ENCODE measurements at regions not wholly inside any gene's neighbourhood (a gene's known extent, or its start where the extent isn't known, plus 50 kb on each side); places are given as distances from the start of the nearest gene placed in this dataset.

- POLR2A ChIA-PET: interaction anchor here (1.4 kb wide), 1 partner anchor 12 kb away, joined by 4 read pairs; no protein-coding TSS in a partner anchor
- no peaks in the 10 kb centered on the region for H3K9me3 ChIP-seq (ENCODE audit: control insufficient read depth, insufficient read depth, low read depth, low read length)
- no peak overlapping the region for H3K27ac ChIP-seq (ENCODE audit: extremely low read depth, low read depth, low read length)
- no peaks in the 10 kb centered on the region for H3K36me3 ChIP-seq (ENCODE audit: control insufficient read depth in 2 of 2, insufficient read depth in 1 of 2, low read length in 2 of 2)
- CTCF ChIA-PET: interaction anchor here (0.6 to 2.6 kb wide), 6 partner anchors 13 to 351 kb away, joined by 3 to 8 read pairs (median 4); no protein-coding TSS in a partner anchor
- no peaks in the 10 kb centered on the region for H3K4me1 ChIP-seq (ENCODE audit: control insufficient read depth, insufficient read depth, low read length)
- no peak overlapping the region for H3K4me3 ChIP-seq (ENCODE audit: low read depth, low read length)
- TF ChIP-seq ZFP69B (tag by site-specific recombination; IDR thresholded peaks at IDR 0.05) (0 out of 2 replicates have a peak, but pooled peaks have one; percentile 30), SP7 (tag by site-specific recombination; IDR thresholded peaks at IDR 0.05) (peak; percentile 57), ZNF324 (tag by site-specific recombination; IDR thresholded peaks at IDR 0.05) (peak; percentile 28; the same call in 1 of the 2 replicates), SCRT2 (tag by site-specific recombination; IDR thresholded peaks at IDR 0.05) (no peak), ZNF2 (tag by site-specific recombination; IDR thresholded peaks at IDR 0.05) (0 out of 2 replicates have a peak, but pooled peaks have one; percentile 43), ZNF561 (tag by site-specific recombination; IDR thresholded peaks at IDR 0.05; ENCODE audit: borderline replicate concordance) (0 out of 2 replicates have a peak, but pooled peaks have one; percentile 47), ZNF24 (tag by site-specific recombination; IDR thresholded peaks at IDR 0.05) (peak; percentile 37; the same call in 1 of the 2 replicates), ZNF426 (tag by site-specific recombination; IDR thresholded peaks at IDR 0.05) (no peak), RBAK (tag by site-specific recombination; IDR thresholded peaks at IDR 0.05) (no peak), ZIC2 (tag by site-specific recombination; IDR thresholded peaks at IDR 0.05) (peak; percentile 57), ZNF629 (tag by site-specific recombination; IDR thresholded peaks at IDR 0.05) (peak; percentile 75), ZBTB17 (tag by site-specific recombination; IDR thresholded peaks at IDR 0.05) (peak; percentile 73), ZNF600 (tag by site-specific recombination; IDR thresholded peaks at IDR 0.05) (peak; percentile 63; the same call in 1 of the 2 replicates), REPIN1 (tag by site-specific recombination; IDR thresholded peaks at IDR 0.05; ENCODE audit: low read depth) (no peak), ZSCAN30 (tag by site-specific recombination; IDR thresholded peaks at IDR 0.05) (0 out of 2 replicates have a peak, but pooled peaks have one; percentile 11), SP2 (tag by site-specific recombination; IDR thresholded peaks at IDR 0.05) (no peak), ZNF660 (tag by site-specific recombination; IDR thresholded peaks at IDR 0.05) (peak; percentile 77), ZNF558 (tag by site-specific recombination; IDR thresholded peaks at IDR 0.05) (peak; percentile 51; the same call in 1 of the 2 replicates), IKZF3 (tag by site-specific recombination; IDR thresholded peaks at IDR 0.05) (peak; percentile 88), KLF9 (tag by site-specific recombination; IDR thresholded peaks at IDR 0.05; ENCODE audit: low read depth) (no peak), ZEB2 (tag by site-specific recombination; IDR thresholded peaks at IDR 0.05) (peak; percentile 77; the same call in 1 of the 2 replicates)
- TF ChIP-seq, protein P1, sequence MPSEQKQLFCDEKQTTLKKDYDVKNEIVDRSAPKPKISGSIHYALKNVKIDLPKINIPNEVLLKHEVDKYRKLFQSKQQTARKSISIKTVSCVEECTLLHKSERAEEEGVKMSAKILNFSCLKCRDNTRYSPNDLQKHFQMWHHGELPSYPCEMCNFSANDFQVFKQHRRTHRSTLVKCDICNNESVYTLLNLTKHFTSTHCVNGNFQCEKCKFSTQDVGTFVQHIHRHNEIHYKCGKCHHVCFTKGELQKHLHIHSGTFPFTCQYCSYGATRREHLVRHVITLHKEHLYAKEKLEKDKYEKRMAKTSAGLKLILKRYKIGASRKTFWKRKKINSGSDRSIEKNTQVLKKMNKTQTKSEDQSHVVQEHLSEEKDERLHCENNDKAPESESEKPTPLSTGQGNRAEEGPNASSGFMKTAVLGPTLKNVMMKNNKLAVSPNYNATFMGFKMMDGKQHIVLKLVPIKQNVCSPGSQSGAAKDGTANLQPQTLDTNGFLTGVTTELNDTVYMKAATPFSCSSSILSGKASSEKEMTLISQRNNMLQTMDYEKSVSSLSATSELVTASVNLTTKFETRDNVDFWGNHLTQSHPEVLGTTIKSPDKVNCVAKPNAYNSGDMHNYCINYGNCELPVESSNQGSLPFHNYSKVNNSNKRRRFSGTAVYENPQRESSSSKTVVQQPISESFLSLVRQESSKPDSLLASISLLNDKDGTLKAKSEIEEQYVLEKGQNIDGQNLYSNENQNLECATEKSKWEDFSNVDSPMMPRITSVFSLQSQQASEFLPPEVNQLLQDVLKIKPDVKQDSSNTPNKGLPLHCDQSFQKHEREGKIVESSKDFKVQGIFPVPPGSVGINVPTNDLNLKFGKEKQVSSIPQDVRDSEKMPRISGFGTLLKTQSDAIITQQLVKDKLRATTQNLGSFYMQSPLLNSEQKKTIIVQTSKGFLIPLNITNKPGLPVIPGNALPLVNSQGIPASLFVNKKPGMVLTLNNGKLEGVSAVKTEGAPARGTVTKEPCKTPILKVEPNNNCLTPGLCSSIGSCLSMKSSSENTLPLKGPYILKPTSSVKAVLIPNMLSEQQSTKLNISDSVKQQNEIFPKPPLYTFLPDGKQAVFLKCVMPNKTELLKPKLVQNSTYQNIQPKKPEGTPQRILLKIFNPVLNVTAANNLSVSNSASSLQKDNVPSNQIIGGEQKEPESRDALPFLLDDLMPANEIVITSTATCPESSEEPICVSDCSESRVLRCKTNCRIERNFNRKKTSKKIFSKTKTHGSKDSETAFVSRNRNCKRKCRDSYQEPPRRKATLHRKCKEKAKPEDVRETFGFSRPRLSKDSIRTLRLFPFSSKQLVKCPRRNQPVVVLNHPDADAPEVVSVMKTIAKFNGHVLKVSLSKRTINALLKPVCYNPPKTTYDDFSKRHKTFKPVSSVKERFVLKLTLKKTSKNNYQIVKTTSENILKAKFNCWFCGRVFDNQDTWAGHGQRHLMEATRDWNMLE (tag by site-specific recombination; conservative IDR thresholded peaks at IDR 0.05; ENCODE audit: low read depth): peak; percentile 62; the same call in 1 of the 2 replicates
- TF ChIP-seq, protein P2, sequence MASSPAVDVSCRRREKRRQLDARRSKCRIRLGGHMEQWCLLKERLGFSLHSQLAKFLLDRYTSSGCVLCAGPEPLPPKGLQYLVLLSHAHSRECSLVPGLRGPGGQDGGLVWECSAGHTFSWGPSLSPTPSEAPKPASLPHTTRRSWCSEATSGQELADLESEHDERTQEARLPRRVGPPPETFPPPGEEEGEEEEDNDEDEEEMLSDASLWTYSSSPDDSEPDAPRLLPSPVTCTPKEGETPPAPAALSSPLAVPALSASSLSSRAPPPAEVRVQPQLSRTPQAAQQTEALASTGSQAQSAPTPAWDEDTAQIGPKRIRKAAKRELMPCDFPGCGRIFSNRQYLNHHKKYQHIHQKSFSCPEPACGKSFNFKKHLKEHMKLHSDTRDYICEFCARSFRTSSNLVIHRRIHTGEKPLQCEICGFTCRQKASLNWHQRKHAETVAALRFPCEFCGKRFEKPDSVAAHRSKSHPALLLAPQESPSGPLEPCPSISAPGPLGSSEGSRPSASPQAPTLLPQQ (tag by site-specific recombination; IDR thresholded peaks at IDR 0.05): 0 out of 2 replicates have a peak, but pooled peaks have one; percentile 31
- TF ChIP-seq, protein P3, sequence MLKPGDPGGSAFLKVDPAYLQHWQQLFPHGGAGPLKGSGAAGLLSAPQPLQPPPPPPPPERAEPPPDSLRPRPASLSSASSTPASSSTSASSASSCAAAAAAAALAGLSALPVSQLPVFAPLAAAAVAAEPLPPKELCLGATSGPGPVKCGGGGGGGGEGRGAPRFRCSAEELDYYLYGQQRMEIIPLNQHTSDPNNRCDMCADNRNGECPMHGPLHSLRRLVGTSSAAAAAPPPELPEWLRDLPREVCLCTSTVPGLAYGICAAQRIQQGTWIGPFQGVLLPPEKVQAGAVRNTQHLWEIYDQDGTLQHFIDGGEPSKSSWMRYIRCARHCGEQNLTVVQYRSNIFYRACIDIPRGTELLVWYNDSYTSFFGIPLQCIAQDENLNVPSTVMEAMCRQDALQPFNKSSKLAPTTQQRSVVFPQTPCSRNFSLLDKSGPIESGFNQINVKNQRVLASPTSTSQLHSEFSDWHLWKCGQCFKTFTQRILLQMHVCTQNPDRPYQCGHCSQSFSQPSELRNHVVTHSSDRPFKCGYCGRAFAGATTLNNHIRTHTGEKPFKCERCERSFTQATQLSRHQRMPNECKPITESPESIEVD (tag by site-specific recombination; IDR thresholded peaks at IDR 0.05): peak; percentile 68
- TF ChIP-seq, protein P4, sequence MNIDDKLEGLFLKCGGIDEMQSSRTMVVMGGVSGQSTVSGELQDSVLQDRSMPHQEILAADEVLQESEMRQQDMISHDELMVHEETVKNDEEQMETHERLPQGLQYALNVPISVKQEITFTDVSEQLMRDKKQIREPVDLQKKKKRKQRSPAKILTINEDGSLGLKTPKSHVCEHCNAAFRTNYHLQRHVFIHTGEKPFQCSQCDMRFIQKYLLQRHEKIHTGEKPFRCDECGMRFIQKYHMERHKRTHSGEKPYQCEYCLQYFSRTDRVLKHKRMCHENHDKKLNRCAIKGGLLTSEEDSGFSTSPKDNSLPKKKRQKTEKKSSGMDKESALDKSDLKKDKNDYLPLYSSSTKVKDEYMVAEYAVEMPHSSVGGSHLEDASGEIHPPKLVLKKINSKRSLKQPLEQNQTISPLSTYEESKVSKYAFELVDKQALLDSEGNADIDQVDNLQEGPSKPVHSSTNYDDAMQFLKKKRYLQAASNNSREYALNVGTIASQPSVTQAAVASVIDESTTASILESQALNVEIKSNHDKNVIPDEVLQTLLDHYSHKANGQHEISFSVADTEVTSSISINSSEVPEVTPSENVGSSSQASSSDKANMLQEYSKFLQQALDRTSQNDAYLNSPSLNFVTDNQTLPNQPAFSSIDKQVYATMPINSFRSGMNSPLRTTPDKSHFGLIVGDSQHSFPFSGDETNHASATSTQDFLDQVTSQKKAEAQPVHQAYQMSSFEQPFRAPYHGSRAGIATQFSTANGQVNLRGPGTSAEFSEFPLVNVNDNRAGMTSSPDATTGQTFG (tag by site-specific recombination; IDR thresholded peaks at IDR 0.05; ENCODE audit: borderline replicate concordance): no peak
Measured at GRCh38 chr5:69030358-69031062, 63.3 kb upstream of the SLC30A5 start.
